VCaP (cell line): ENCODE measurements at regions not wholly inside any gene's neighbourhood (a gene's known extent, or its start where the extent isn't known, plus 50 kb on each side); places are given as distances from the start of the nearest gene placed in this dataset.
"Not testable (repeated sequence)": the region's sequence is repeated elsewhere in the genome, so short reads cannot be mapped to it uniquely, and the experiment has no call there.

Source experiments
- H3K27ac ChIP-seq: fragments of 450-650 bp; 2 replicates; pipeline ENCODE4 v1.5.1; 2017
- CTCF ChIP-seq: fragments of 450-650 bp; conservative IDR thresholded peaks from 2 replicates; pipeline ENCODE4 v1.5.1; 2017; ENCODE audit warnings: mild to moderate bottlenecking, moderate library complexity

- TF ChIP-seq CTCF = no peak
- no peak overlapping the region for H3K27ac ChIP-seq
Measured at GRCh38 chr15:93359425-93360131, 270.6 kb upstream of the RGMA start.

GRCh38 chr15:93359060-93359408 is 270.0 kb upstream of the RGMA start:
- no peak for TF ChIP-seq CTCF
- H3K27ac ChIP-seq = no peak overlapping the region

- no peak for TF ChIP-seq CTCF
- no peak overlapping the region for H3K27ac ChIP-seq
Measured at GRCh38 chr15:93358166-93359059, 269.4 kb upstream of the RGMA start.

- no peak overlapping the region for H3K27ac ChIP-seq
- TF ChIP-seq CTCF = no peak
Measured at GRCh38 chr15:93348711-93349545, 259.9 kb upstream of the RGMA start.

GRCh38 chr15:93347986-93348385 is 259.0 kb upstream of the RGMA start:
- H3K27ac ChIP-seq = no peak overlapping the region

GRCh38 chr15:93345981-93346380 is 257.0 kb upstream of the RGMA start:
- no peak for TF ChIP-seq CTCF

More at GRCh38 chr15:93347986-93348385, 259.0 kb upstream of the RGMA start:
- no peak for TF ChIP-seq CTCF

GRCh38 chr15:93343402-93343801 is 254.4 kb upstream of the RGMA start:
- H3K27ac ChIP-seq = not testable (repeated sequence)

More at GRCh38 chr15:93345981-93346380, 257.0 kb upstream of the RGMA start:
- H3K27ac ChIP-seq = no peak overlapping the region
